ENCODE measurements at regions not wholly inside any gene's neighbourhood (a gene's known extent, or its start where the extent isn't known, plus 50 kb on each side); places are given as distances from the start of the nearest gene placed in this dataset.

DNA sequence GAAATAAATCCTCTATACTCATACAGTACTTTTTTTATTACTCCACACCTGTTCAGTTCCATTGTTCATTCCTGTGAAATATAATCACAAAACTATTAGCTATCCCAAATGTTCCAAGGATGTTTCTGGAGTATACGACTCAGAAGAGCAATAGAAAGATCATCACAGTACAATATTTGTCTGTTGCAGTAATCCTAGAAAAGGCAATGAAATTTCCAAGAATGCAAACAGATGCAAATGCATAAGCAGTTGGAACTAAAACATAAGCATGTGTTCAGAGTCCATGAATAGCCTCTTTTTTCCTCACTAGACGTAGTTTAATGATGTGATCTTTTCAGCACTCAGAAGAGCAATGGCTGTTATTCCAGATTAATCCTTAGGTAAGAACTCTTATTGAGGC lies 55.2 kb downstream of the RTL3 start:
- TF ChIP-seq CTCF (conservative IDR thresholded peaks at IDR 0.05; ENCODE audit: low read length): no peak
- H3K4me3 ChIP-seq (ENCODE audit: low read length): no peak overlapping the region
- DNase-seq (ENCODE audit: low read depth): no peak

DNA sequence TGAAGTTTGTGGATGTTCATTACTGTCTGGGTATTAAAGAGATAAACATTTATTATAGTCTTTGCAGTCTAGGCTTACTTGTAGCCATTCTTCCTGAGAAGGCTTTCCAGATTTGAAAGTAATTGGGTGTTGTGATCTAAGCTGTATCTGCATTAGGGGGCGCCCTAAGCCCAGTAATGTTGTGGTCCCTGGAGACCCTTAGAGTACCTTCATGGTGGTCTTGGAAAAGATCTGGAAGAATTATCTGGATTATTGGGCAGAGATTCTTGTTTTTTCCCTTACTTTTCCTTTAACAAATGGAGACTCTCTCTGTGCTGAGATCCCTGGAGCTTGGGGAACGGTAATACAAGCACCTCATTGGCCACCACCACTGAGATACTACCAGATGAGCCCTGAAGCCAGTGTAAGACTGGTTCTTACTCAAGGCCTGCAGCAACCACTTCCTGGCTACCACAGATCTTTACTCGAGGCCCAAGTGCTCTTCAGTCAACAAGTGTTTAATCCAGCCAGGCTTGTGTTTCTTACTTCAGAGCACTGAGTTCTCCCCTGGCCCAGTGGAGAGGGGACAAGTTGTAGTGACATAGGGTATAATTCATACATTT lies 63.1 kb downstream of the RTL3 start:
- peak; percentile 3 for DNase-seq (ENCODE audit: low read depth)
- no peak overlapping the region for H3K4me3 ChIP-seq (ENCODE audit: low read length)
- TF ChIP-seq CTCF (conservative IDR thresholded peaks at IDR 0.05; ENCODE audit: low read length): peak; percentile 38

DNA sequence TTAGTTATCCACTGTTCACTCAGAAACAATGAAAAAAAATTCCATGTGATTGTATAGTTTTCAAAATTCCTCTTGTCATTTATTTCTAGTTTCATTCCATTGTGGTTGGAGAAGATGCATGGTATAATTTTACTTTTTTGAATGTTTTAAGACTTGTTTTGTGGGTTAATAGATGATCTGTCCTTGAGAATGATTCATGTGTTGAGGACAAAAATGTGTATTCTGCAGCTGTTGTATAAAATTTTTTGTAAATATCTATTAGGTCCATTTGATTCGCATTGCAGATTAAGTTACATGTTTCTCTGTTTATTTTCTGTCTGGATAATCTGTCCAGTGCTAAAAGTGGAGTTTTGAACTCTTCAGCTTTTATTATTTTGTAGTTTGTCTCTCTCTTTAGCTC lies 65.4 kb downstream of the RTL3 start:
- no peak for TF ChIP-seq CTCF (conservative IDR thresholded peaks at IDR 0.05; ENCODE audit: low read length)
- no peak for DNase-seq (ENCODE audit: low read depth)
- no peak overlapping the region for H3K4me3 ChIP-seq (ENCODE audit: low read length)

GRCh38 chrX:78592030-78592429 lies 67.1 kb downstream of the RTL3 start:
- H3K4me3 ChIP-seq (ENCODE audit: low read length): no peak overlapping the region
- no peak for TF ChIP-seq CTCF (conservative IDR thresholded peaks at IDR 0.05; ENCODE audit: low read length)
- no peak for DNase-seq (ENCODE audit: low read depth)

GRCh38 chrX:78574306-78574705 lies 84.8 kb downstream of the RTL3 start:
- DNase-seq (ENCODE audit: low read depth): no peak
- no peak for TF ChIP-seq CTCF (conservative IDR thresholded peaks at IDR 0.05; ENCODE audit: low read length)
- H3K4me3 ChIP-seq (ENCODE audit: low read length): no peak overlapping the region

- no peak for TF ChIP-seq CTCF (conservative IDR thresholded peaks at IDR 0.05; ENCODE audit: low read length)
- no peak overlapping the region for H3K4me3 ChIP-seq (ENCODE audit: low read length)
- no peak for DNase-seq (ENCODE audit: low read depth)
Measured at GRCh38 chrX:78573630-78574029, 85.5 kb downstream of the RTL3 start.

DNA sequence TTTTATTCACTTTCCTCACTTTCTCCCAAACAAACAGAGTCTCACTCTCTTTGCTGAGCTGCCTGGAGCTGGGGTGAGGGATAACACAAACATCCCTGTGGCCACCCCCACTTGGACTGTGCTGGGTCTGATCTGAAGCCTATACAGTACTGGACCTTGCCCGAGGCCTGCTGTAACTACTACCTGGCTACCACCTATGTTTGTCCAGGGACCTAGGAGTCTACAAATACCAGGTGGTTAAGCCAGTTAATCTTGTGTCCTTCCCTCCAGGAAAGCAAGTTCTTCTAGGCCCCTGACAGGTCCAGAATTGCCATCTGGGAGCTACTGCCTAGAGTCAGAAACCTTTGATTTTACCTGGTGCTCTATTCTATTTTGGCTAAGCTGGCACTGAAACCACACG lies 87.3 kb downstream of the RTL3 start:
- DNase-seq (ENCODE audit: low read depth): no peak
- TF ChIP-seq CTCF (conservative IDR thresholded peaks at IDR 0.05; ENCODE audit: low read length): no peak
- H3K4me3 ChIP-seq (ENCODE audit: low read length): no peak overlapping the region

Measured in AG10803 (cell line).